VCaP (cell line): ENCODE measurements at regions not wholly inside any gene's neighbourhood (a gene's known extent, or its start where the extent isn't known, plus 50 kb on each side); places are given as distances from the start of the nearest gene placed in this dataset.

Experiments used
- H3K27ac ChIP-seq: fragments of 450-650 bp; 2 replicates; pipeline ENCODE4 v1.5.1; 2017
- CTCF ChIP-seq: fragments of 450-650 bp; conservative IDR thresholded peaks from 2 replicates; pipeline ENCODE4 v1.5.1; 2017; ENCODE audit warnings: mild to moderate bottlenecking, moderate library complexity

- H3K27ac ChIP-seq = no peak overlapping the region
- TF ChIP-seq CTCF = no peak
These were observed 385.2 kb downstream of the FRK start for GRCh38 chr6:115675443-115675842.

GRCh38 chr6:115668781-115669180, 391.9 kb downstream of the FRK start:
- TF ChIP-seq CTCF = no peak
- no peak overlapping the region for H3K27ac ChIP-seq

- no peak for TF ChIP-seq CTCF
- H3K27ac ChIP-seq = no peak overlapping the region
These were observed 392.5 kb downstream of the FRK start for GRCh38 chr6:115668211-115668610.

- no peak for TF ChIP-seq CTCF
- H3K27ac ChIP-seq = no peak overlapping the region
These were observed 393.1 kb downstream of the FRK start for GRCh38 chr6:115667478-115668026.

- H3K27ac ChIP-seq = no peak overlapping the region
- no peak for TF ChIP-seq CTCF
These were observed 393.7 kb downstream of the FRK start for GRCh38 chr6:115666997-115667396.

- H3K27ac ChIP-seq = no peak overlapping the region
- no peak for TF ChIP-seq CTCF
These were observed 395.4 kb downstream of the FRK start for GRCh38 chr6:115665310-115665709.

- no peak for TF ChIP-seq CTCF
- H3K27ac ChIP-seq = no peak overlapping the region
These were observed 397.0 kb downstream of the FRK start for GRCh38 chr6:115663681-115664080.
